Parathyroid adenoma (tissue), 2 donors: ENCODE measurements at regions not wholly inside any gene's neighbourhood (a gene's known extent, or its start where the extent isn't known, plus 50 kb on each side); places are given as distances from the start of the nearest gene placed in this dataset.

Experiments
- H2AFZ ChIP-seq: fragments of 300-600 bp; sonication (generic); one replicate; pipeline ENCODE4 v1.7.0; 2017; ENCODE audit warnings: antibody characterized with exemption, mild to moderate bottlenecking
- H3K27ac ChIP-seq: fragments of 300-600 bp; sonication (generic); one replicate; pipeline ENCODE4 v1.7.0; 2017
- H3K27me3 ChIP-seq: fragments of 300-600 bp; sonication (generic); one replicate; pipeline ENCODE4 v1.7.0; 2017; ENCODE audit warnings: low read length; ENCODE audit not compliant: control insufficient read depth, insufficient read depth
- H3K36me3 ChIP-seq: fragments of 300-600 bp; sonication (generic); one replicate; pipeline ENCODE4 v1.7.0; 2017; ENCODE audit warnings: low read length; ENCODE audit not compliant: control insufficient read depth, insufficient read depth
- H3K4me1 ChIP-seq: fragments of 300-600 bp; sonication (generic); one replicate; pipeline ENCODE4 v1.7.0; 2017; ENCODE audit warnings: control low read depth
- H3K4me2 ChIP-seq: fragments of 300-600 bp; sonication (generic); one replicate; pipeline ENCODE4 v1.7.0; 2017; ENCODE audit warnings: low read length
- H3K4me3 ChIP-seq: fragments of 300-600 bp; sonication (generic); one replicate; pipeline ENCODE4 v1.7.0; 2017; ENCODE audit warnings: low read depth, low read length
- H3K79me2 ChIP-seq: fragments of 300-600 bp; sonication (generic); one replicate; pipeline ENCODE4 v1.7.0; 2017; ENCODE audit warnings: control low read depth
- H3K9ac ChIP-seq: fragments of 300-600 bp; sonication (generic); one replicate; pipeline ENCODE4 v1.7.0; 2017; ENCODE audit warnings: mild to moderate bottlenecking
- H3K9me3 ChIP-seq: fragments of 300-600 bp; sonication (generic); one replicate; pipeline ENCODE4 v1.7.0; 2017; ENCODE audit warnings: low read length; ENCODE audit not compliant: control insufficient read depth
- TF ChIP-seq, protein P1 (sequence below): fragments of 300-600 bp; sonication (generic); IDR thresholded peaks from one replicate; pipeline ENCODE4 v1.7.0; 2017; ENCODE audit warnings: antibody characterized with exemption, mild to moderate bottlenecking
- donor health status: primary hyperparathyroidism.

DNA sequence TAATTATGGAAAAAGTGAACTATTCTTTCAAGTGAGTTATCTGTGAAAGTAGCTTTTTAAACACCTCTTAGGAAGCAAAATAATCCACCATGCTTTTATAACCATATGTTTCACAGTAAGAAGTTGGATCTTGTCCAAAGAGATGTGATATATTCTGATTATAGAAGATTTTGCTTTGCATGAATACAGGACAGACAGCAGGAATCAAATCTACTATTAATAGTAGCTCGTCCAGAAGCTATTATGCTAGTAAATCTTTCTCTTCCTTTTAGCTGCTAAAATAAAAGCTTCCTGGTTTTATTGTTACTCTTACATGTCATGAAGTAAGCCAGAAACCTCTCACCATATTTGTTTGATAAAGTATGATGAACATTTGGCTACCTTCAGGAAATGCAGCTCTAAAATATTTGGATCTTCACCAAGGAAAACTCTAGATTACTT, 257.0 kb downstream of the IPO8 start:
- no peak overlapping the region for H3K27ac ChIP-seq
- H3K4me3 ChIP-seq = no peak overlapping the region
- H3K4me2 ChIP-seq = no peak overlapping the region
- H3K4me1 ChIP-seq = no peaks in the 10 kb centered on the region
- H3K9ac ChIP-seq = no peak overlapping the region
- H2AFZ ChIP-seq = no peak overlapping the region
- TF ChIP-seq, protein P1, sequence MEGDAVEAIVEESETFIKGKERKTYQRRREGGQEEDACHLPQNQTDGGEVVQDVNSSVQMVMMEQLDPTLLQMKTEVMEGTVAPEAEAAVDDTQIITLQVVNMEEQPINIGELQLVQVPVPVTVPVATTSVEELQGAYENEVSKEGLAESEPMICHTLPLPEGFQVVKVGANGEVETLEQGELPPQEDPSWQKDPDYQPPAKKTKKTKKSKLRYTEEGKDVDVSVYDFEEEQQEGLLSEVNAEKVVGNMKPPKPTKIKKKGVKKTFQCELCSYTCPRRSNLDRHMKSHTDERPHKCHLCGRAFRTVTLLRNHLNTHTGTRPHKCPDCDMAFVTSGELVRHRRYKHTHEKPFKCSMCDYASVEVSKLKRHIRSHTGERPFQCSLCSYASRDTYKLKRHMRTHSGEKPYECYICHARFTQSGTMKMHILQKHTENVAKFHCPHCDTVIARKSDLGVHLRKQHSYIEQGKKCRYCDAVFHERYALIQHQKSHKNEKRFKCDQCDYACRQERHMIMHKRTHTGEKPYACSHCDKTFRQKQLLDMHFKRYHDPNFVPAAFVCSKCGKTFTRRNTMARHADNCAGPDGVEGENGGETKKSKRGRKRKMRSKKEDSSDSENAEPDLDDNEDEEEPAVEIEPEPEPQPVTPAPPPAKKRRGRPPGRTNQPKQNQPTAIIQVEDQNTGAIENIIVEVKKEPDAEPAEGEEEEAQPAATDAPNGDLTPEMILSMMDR = no peak
- no peaks in the 10 kb centered on the region for H3K9me3 ChIP-seq
- no peaks in the 10 kb centered on the region for H3K79me2 ChIP-seq
- H3K27me3 ChIP-seq = no peaks in the 10 kb centered on the region
- H3K36me3 ChIP-seq = no peaks in the 10 kb centered on the region

DNA sequence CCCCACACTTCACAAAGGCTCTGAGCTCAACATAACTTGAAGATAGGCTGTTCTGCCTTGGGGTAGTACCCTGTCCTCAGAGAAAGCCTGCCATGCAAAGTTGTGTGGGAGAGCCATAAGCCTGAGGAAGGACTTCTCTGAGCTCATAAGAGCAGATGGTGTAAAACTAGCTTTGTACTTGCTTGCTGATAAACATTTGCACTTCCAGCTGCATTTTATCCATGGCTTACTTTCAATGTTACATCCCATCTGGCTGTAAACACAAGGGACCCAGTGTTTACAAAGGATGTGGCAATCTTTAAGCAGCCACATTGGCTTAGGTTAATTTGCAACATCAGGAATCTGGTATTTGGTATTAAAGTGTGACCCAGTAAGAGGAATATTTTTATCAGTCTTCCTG, 258.1 kb downstream of the IPO8 start:
- H2AFZ ChIP-seq = no peak overlapping the region
- no peak overlapping the region for H3K27ac ChIP-seq
- no peaks in the 10 kb centered on the region for H3K79me2 ChIP-seq
- TF ChIP-seq, protein P1 = no peak
- no peaks in the 10 kb centered on the region for H3K27me3 ChIP-seq
- no peaks in the 10 kb centered on the region for H3K9me3 ChIP-seq
- H3K4me2 ChIP-seq = no peak overlapping the region
- H3K9ac ChIP-seq = no peak overlapping the region
- H3K36me3 ChIP-seq = no peaks in the 10 kb centered on the region
- no peaks in the 10 kb centered on the region for H3K4me1 ChIP-seq
- H3K4me3 ChIP-seq = no peak overlapping the region

DNA sequence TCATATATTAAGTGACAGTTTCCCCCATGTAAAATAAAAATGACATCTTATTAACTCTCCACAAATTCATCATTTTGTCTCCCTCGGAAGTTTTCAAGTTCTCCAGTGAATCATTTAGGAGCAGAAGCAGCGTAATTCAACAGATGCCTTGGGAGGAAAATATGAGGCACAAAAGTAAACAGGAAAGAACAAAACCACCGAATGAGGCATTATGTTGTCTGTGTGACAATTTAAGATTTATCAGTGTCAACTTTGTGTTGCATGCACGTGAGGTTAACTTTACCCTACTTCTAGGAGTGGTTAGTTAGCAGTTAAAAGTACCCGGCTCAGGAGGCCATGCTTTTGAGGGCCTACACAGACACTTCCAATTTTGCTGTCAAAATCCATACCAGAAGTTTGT, 258.6 kb downstream of the IPO8 start:
- no peak overlapping the region for H3K4me3 ChIP-seq
- H3K9ac ChIP-seq = no peak overlapping the region
- H3K9me3 ChIP-seq = no peaks in the 10 kb centered on the region
- TF ChIP-seq, protein P1 = no peak
- no peak overlapping the region for H2AFZ ChIP-seq
- H3K4me2 ChIP-seq = no peak overlapping the region
- H3K36me3 ChIP-seq = no peaks in the 10 kb centered on the region
- no peaks in the 10 kb centered on the region for H3K27me3 ChIP-seq
- no peaks in the 10 kb centered on the region for H3K4me1 ChIP-seq
- no peaks in the 10 kb centered on the region for H3K79me2 ChIP-seq
- H3K27ac ChIP-seq = no peak overlapping the region

DNA sequence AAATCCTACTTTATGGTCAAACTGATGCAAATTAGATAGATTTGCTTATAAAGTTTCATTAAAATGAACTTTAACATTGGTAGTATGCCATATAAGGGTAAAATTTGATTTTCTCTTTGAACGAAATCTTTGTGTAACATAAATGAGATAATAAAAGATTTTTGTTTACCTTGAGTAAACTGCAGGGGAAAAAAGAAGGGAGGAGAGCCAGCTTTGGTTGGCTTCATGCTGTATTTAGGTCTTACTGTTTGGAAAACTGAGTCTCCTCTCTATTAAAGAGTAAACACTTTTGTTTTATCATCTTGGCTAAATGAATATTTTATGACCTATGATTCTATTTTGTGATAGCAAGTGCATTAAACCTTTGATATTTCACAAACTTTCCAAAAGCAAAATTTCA, 267.6 kb downstream of the IPO8 start:
- Histone ChIP-seq H3K9me3 (no peaks in the 10 kb centered on the region), H3K4me1 (no peaks in the 10 kb centered on the region), H3K4me2 (no peak overlapping the region), H3K27me3 (no peaks in the 10 kb centered on the region), H3K79me2 (no peaks in the 10 kb centered on the region), H3K36me3 (no peaks in the 10 kb centered on the region), H3K4me3 (no peak overlapping the region), H3K9ac (no peak overlapping the region), H3K27ac (no peak overlapping the region), H2AFZ (no peak overlapping the region)
- TF ChIP-seq, protein P1 = no peak

DNA sequence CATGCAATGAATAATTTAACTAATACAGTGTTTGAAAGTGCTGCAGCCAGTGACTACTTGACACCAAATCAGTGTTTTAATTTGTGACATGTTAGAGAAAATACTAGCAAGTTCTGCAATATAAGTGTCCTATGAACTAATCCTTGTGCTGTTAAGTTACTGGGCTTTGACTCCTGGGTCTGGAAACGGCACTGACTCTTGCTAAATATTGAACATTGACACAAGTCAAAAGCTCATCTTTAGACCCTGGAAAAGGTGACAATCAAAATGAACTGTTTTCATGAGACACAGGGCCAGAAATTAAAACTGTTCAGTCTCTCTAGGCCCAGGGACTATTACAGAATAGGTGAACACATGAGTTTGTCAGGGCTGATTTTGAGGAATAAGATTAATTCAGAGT, 268.1 kb downstream of the IPO8 start:
- H3K4me2 ChIP-seq = no peak overlapping the region
- no peak overlapping the region for H2AFZ ChIP-seq
- H3K27ac ChIP-seq = no peak overlapping the region
- no peaks in the 10 kb centered on the region for H3K9me3 ChIP-seq
- H3K4me1 ChIP-seq = no peaks in the 10 kb centered on the region
- H3K36me3 ChIP-seq = no peaks in the 10 kb centered on the region
- H3K9ac ChIP-seq = no peak overlapping the region
- no peak overlapping the region for H3K4me3 ChIP-seq
- no peaks in the 10 kb centered on the region for H3K79me2 ChIP-seq
- TF ChIP-seq, protein P1 = no peak
- H3K27me3 ChIP-seq = no peaks in the 10 kb centered on the region
